ENCODE measurements at regions not wholly inside any gene's neighbourhood (a gene's known extent, or its start where the extent isn't known, plus 50 kb on each side); places are given as distances from the start of the nearest gene placed in this dataset.

DNA sequence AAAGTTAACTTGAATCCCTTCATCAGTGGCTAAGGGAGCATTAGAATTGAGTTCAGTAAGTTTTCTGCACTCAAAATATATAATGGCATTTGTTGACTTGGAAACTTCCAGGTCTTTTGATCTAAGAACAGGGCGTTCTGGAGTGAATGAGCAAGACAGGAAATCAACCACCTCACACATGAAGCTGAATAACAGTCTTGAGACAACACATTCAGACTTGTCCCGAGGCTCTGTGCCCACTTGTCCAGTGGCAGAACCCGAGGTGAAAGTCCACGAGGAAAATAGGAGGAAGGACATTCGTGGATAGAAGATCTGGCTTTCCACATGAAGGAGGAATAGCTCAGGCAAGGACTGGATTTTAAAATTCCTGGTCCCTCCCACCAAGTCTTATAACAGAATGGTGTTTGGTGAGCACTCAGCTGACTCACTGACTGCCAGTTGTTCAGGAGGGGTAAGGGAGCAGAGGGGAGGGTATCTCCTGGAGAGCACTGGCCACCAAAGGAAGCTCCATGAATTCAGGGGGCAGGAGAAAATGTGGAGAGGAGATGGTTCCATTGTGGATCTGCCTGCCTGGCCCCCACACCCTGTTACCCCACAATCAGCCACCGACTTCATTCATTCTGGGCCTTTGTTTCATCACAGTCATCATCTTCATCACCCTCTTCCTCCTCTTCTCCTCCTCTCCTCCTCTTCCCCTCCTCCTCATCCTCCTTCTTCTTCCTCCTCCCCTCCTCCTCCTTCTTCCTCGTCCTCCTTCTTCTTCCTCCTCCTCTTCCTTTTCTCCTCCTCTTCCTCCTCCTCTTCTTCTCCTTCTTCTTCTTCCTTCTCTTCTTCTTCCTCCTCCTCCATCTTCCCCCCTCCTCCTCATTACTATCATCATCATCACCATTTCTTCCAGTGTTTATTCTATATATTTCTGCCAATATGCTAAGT lies 620.1 kb downstream of the MED13L start:
- TF ChIP-seq TEAD4 (IDR thresholded peaks at IDR 0.05) = no peak
- no peak for TF ChIP-seq TAF1 (IDR thresholded peaks at IDR 0.05; ENCODE audit: low read depth)
- no peak for TF ChIP-seq FOXM1 (IDR thresholded peaks at IDR 0.05; ENCODE audit: borderline replicate concordance, low read depth)
- TF ChIP-seq ZBTB7A (IDR thresholded peaks at IDR 0.05; ENCODE audit: low read depth) = no peak
- no peak for TF ChIP-seq TCF12 (IDR thresholded peaks at IDR 0.05; ENCODE audit: low read depth)
- TF ChIP-seq REST (IDR thresholded peaks at IDR 0.05; ENCODE audit: low read depth) = no peak
- TF ChIP-seq CREB1 (IDR thresholded peaks at IDR 0.05; ENCODE audit: low read depth) = no peak
- no peak for TF ChIP-seq YY1 (IDR thresholded peaks at IDR 0.05; ENCODE audit: low read depth)
- TF ChIP-seq EGR1 (IDR thresholded peaks at IDR 0.05) = no peak
- no peak for TF ChIP-seq RAD21 (IDR thresholded peaks at IDR 0.05; ENCODE audit: low read depth)
- no peak for TF ChIP-seq MAX (IDR thresholded peaks at IDR 0.05)
- no peak for TF ChIP-seq CEBPB (IDR thresholded peaks at IDR 0.05)
- TF ChIP-seq EP300 (IDR thresholded peaks at IDR 0.05; ENCODE audit: borderline replicate concordance) = no peak
- TF ChIP-seq, protein P1, sequence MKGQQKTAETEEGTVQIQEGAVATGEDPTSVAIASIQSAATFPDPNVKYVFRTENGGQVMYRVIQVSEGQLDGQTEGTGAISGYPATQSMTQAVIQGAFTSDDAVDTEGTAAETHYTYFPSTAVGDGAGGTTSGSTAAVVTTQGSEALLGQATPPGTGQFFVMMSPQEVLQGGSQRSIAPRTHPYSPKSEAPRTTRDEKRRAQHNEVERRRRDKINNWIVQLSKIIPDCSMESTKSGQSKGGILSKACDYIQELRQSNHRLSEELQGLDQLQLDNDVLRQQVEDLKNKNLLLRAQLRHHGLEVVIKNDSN (IDR thresholded peaks at IDR 0.05) = no peak
- no peak for TF ChIP-seq NFIC (IDR thresholded peaks at IDR 0.05)

- TF ChIP-seq NFIC (IDR thresholded peaks at IDR 0.05) = no peak
These were observed 627.5 kb downstream of the MED13L start for GRCh38 chr12:115650026-115650425.

DNA sequence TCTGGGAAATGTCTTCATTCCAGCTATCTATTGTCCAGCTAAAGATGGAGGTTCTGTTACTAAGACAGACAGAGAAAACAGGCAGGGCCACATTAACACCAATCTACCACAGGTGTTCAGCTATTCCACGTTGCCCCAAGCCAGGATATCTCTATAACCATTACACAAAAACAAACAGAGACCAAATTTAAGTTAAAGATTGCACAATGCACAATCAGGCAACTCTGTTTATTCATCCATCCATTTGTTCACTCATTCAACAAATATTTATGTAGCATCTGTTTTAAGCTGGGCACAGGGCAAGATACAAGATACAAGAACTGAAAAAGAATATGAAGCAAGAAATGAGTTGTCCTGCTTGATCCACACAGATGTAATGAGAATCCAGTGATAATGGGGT lies 629.0 kb downstream of the MED13L start:
- TF ChIP-seq TAF1 (IDR thresholded peaks at IDR 0.05; ENCODE audit: low read depth) (no peak), RAD21 (IDR thresholded peaks at IDR 0.05; ENCODE audit: low read depth) (no peak), CEBPB (IDR thresholded peaks at IDR 0.05) (no peak), REST (IDR thresholded peaks at IDR 0.05; ENCODE audit: low read depth) (no peak), NFIC (IDR thresholded peaks at IDR 0.05) (no peak), CREB1 (IDR thresholded peaks at IDR 0.05; ENCODE audit: low read depth) (no peak), ZBTB7A (IDR thresholded peaks at IDR 0.05; ENCODE audit: low read depth) (no peak), TCF12 (IDR thresholded peaks at IDR 0.05; ENCODE audit: low read depth) (no peak), MAX (IDR thresholded peaks at IDR 0.05) (no peak), EP300 (IDR thresholded peaks at IDR 0.05; ENCODE audit: borderline replicate concordance) (no peak), TEAD4 (IDR thresholded peaks at IDR 0.05) (no peak), FOXM1 (IDR thresholded peaks at IDR 0.05; ENCODE audit: borderline replicate concordance, low read depth) (no peak), YY1 (IDR thresholded peaks at IDR 0.05; ENCODE audit: low read depth) (no peak), EGR1 (IDR thresholded peaks at IDR 0.05) (no peak)
- TF ChIP-seq, protein P1 (IDR thresholded peaks at IDR 0.05) = no peak

GRCh38 chr12:115646210-115646609 lies 631.3 kb downstream of the MED13L start:
- TF ChIP-seq TCF12 (IDR thresholded peaks at IDR 0.05; ENCODE audit: low read depth) (no peak), CEBPB (IDR thresholded peaks at IDR 0.05) (no peak), FOXM1 (IDR thresholded peaks at IDR 0.05; ENCODE audit: borderline replicate concordance, low read depth) (no peak), TEAD4 (IDR thresholded peaks at IDR 0.05) (no peak), CREB1 (IDR thresholded peaks at IDR 0.05; ENCODE audit: low read depth) (no peak), MAX (IDR thresholded peaks at IDR 0.05) (no peak), EGR1 (IDR thresholded peaks at IDR 0.05) (no peak), TAF1 (IDR thresholded peaks at IDR 0.05; ENCODE audit: low read depth) (no peak)
- TF ChIP-seq, protein P1 (IDR thresholded peaks at IDR 0.05) = no peak

GRCh38 chr12:115640929-115641328 lies 636.6 kb downstream of the MED13L start:
- no peak for TF ChIP-seq RAD21 (IDR thresholded peaks at IDR 0.05; ENCODE audit: low read depth)
- TF ChIP-seq CEBPB (IDR thresholded peaks at IDR 0.05) = no peak
- TF ChIP-seq EGR1 (IDR thresholded peaks at IDR 0.05) = no peak
